Tibial nerve (tissue), 3 donors: ENCODE measurements at regions not wholly inside any gene's neighbourhood (a gene's known extent, or its start where the extent isn't known, plus 50 kb on each side); places are given as distances from the start of the nearest gene placed in this dataset.

Experiments used
- POLR2A ChIP-seq, 2 donors: fragments of 450-650 bp; IDR thresholded peaks; one replicate each; pipeline ENCODE4 v1.6.1; 2017; ENCODE audit warnings: antibody characterized with exemption in 2 of 2, mild to moderate bottlenecking in 2 of 2, moderate library complexity in 2 of 2
- TF ChIP-seq, protein P1 (sequence below), 5 experiments: fragments of 200-600 bp in 3 of 5; fragments of 450-650 bp in 2 of 5; sonication (generic) in 3 of 5; IDR thresholded peaks; one replicate each; pipeline ENCODE4 v1.5.1; 2016 to 2019; ENCODE audit warnings: antibody characterized with exemption in 5 of 5, mild to moderate bottlenecking in 3 of 5, moderate library complexity in 2 of 5

DNA sequence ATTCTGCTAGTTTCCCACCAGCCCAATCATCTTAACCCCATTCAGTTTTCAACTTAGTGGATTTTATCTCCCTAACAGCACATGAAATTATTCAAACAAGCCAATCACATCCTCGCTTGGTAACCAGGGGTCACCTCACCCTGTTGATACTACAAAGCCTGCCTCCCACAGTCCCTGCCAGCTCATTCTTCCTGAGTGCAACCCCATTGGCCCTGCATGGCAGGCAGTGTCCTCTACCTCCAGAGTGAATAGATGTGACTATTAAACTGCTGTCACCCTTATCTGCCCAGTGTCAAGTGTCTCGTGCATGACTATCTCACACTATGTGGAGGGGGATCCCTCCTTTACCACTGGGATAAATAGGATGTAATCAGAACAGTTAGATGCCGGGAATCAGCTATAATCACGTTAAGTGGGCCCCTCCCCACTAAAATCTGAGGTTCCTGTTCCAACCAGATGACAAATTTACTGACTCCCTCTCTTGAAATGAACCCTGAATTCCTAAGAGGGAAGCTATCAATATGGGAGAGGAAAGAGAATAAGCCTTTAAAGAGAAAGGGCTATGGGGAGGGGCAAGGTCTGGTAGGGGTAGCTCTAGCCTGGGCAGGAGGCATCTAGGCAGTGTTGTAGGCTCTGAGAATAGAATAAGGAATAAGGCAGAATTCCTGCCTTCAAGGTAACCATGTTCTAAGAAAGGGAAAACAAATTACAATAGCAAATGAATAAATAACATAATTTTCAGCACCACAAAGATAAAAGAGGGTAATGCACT lies 155.9 kb downstream of the SLC30A10 start:
- TF ChIP-seq, protein P1, sequence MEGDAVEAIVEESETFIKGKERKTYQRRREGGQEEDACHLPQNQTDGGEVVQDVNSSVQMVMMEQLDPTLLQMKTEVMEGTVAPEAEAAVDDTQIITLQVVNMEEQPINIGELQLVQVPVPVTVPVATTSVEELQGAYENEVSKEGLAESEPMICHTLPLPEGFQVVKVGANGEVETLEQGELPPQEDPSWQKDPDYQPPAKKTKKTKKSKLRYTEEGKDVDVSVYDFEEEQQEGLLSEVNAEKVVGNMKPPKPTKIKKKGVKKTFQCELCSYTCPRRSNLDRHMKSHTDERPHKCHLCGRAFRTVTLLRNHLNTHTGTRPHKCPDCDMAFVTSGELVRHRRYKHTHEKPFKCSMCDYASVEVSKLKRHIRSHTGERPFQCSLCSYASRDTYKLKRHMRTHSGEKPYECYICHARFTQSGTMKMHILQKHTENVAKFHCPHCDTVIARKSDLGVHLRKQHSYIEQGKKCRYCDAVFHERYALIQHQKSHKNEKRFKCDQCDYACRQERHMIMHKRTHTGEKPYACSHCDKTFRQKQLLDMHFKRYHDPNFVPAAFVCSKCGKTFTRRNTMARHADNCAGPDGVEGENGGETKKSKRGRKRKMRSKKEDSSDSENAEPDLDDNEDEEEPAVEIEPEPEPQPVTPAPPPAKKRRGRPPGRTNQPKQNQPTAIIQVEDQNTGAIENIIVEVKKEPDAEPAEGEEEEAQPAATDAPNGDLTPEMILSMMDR (IDR thresholded peaks at IDR 0.05), result no peak
- no peak for TF ChIP-seq POLR2A (IDR thresholded peaks at IDR 0.05)
